GM12874 (cell line): ENCODE measurements at regions not wholly inside any gene's neighbourhood (a gene's known extent, or its start where the extent isn't known, plus 50 kb on each side); places are given as distances from the start of the nearest gene placed in this dataset.

Source experiments
- TF ChIP-seq, protein P1 (sequence below): IDR thresholded peaks from 2 replicates; pipeline ENCODE4 v1.5.1; 2011; ENCODE audit warnings: low read depth, mild to moderate bottlenecking, control low read depth, low read length, moderate library complexity; ENCODE audit not compliant: insufficient read depth

DNA sequence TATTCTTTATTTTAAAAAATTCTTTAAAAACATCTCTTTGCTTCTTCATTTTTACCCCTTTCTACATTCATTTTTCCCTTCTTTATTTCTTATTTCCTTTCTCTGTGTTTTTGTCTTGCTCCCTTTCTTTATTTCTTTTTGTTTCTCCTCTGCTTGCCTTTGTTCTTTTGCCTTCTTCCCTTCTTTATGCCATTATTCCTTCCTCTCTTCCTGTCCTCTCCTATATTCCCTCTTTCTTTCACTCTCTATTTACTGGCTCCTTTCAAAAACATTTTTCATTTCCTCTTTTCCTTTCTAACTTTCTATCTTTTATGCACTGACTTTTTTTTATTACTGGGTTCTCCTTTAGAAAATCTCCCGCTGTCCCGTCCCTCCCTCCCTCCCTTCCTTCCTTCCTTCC is 102.2 kb downstream of the RBMX2 start:
- TF ChIP-seq, protein P1, sequence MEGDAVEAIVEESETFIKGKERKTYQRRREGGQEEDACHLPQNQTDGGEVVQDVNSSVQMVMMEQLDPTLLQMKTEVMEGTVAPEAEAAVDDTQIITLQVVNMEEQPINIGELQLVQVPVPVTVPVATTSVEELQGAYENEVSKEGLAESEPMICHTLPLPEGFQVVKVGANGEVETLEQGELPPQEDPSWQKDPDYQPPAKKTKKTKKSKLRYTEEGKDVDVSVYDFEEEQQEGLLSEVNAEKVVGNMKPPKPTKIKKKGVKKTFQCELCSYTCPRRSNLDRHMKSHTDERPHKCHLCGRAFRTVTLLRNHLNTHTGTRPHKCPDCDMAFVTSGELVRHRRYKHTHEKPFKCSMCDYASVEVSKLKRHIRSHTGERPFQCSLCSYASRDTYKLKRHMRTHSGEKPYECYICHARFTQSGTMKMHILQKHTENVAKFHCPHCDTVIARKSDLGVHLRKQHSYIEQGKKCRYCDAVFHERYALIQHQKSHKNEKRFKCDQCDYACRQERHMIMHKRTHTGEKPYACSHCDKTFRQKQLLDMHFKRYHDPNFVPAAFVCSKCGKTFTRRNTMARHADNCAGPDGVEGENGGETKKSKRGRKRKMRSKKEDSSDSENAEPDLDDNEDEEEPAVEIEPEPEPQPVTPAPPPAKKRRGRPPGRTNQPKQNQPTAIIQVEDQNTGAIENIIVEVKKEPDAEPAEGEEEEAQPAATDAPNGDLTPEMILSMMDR = no peak

DNA sequence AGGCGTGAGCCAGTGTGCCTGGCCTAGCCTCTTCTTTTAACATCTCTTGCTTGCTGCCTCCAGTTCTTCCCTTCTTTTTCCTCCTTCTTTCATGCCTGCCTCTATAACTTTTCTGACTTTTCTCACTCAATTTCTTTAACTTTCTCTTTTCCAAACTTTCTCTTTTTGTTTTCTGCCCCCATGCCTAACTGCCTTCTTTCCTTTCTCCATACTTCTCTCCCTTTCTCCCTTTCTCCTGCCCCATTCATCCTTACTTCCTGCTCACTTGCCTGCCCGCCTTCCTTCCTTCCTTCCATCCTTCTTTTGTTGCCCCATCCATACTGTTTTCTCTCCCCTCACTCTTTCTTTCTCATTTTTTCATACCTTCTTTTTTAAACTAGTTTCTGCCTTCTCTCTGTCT is 105.2 kb downstream of the RBMX2 start:
- TF ChIP-seq, protein P1 = no peak

DNA sequence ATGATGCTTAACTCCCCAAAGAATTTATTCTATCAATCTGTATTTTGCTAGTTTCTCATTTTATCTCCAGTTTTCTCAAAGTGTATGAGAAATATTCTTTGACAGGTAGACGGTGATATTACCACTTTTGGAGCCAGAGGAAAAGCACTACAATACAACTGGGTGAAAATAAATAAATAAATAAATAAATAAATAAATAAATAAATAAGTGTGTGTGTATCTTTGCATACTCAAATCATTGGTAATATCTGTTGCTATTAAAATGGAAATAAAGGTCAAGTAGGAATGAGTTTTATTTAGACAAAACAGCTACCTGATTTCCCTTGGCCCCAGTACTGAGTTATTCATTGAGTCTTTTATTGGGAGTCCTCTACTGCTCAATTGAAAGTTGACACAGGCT is 114.3 kb downstream of the RBMX2 start:
- TF ChIP-seq, protein P1 = no peak

DNA sequence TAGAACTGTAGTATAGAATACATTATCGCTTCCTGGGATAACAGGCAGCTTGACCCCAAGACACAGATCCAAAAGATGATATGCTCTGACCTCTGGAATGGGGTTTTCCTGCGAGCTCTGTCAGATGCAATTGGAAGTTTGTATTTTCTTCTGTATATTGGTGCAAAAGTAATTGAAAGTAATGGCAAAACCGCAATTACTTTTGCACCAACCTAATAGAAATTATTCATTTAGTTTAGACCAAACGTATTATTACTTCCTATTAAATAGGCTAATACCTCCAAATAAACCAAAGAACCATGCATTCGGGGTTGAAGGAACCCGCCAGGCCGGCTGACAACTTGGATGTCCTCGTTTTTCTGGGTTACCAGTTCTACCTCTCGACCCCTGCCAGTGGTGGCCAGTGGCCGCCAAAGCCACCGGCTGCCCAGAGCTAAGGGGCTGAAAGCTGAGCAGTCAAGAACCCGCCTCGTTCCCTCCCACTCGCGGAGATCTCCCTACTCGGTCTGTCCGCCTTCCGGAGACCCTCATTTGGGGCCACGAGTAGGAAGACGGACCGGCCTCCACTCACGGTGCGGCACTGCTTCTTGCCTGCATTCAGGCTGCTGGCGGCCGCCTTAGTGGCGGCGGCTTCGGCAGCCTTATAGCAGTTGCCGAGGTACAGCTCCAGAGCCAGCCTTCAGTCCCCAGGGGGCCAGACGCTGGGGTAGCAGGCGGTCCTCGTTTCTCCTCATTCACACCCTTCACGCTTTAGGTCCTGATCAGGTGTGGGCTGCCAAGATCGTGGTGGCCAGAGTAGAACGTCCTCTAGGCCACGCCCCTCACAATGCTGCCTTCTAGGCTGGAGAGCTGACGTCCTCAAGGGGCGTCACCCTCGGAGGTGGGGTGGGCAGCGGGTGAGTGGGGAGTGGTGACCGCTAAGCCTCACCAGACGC is 121.9 kb downstream of the RBMX2 start:
- TF ChIP-seq, protein P1 = no peak

DNA sequence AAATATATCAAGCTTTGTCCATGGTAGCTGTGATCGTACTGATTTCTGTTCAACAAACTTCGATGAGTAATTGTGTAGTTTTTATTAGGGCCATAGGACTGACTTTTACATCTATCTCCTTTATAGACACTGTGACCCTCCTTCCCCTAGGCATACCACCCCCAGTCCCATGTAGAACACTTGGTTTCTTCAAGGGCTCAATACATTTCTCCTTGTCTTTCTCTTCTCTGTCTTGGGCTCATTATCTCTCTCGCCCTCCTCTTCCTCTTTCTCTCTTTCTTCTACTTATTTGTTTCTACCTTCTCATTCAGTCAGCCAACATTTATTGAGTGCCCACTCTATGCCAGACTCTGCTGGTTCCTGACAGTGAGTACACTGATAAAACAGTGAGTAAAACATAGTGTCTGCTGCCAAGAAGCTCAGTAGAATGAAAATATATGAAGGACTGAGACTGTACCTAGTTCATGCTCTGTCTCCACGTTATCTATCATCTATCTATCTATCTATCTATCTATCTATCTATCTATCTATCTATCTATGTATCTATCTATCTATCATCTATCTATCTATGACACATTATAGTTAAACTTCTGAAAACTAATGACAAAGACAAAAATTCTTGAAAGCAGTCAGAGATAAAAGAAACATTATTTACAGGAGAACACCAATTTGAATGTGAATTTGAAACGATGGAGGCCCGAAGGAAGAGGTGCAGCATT is 122.8 kb downstream of the RBMX2 start:
- TF ChIP-seq, protein P1 = no peak

DNA sequence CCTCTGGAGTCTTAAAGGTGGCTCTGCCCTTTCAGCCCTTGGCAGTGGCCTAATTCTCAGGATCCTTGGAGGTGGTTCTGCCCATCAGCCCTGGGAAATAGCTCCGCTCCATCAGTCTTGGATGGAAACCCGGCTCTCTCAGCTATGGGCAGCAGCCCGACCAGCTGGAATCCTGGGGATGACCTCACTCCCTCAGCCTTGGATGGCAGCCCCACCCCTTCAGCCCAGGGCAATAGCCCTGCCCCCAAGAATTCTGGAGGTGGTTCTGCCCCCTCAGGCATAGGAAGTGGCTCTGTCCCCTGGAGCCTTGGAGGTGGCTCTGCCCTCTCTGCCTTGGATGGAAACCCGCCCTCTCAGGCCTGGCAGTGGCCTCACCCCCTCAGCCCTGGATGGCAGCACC is 127.7 kb downstream of the RBMX2 start:
- TF ChIP-seq, protein P1 = no peak

DNA sequence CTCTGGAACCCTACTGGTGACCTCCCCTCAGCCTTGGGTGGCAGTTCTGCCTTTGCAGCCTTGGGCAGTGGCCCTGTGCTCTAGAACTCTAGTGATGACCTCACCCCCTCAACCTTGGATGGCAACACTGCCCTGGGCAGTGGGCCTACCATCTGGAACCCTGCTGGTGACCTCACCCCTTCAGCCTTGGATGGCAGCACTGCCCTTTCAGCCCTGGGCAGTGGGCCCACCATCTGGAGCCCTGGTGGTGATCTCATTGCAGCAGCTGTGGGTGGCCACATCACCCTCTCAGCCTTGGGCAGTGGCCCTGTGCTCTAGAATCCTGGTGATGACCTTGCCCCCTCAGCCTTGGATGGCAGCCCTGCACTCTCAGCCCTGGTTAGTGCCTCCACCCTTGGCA is 129.3 kb downstream of the RBMX2 start:
- TF ChIP-seq, protein P1 = no peak
